ENCODE measurements at regions not wholly inside any gene's neighbourhood (a gene's known extent, or its start where the extent isn't known, plus 50 kb on each side); places are given as distances from the start of the nearest gene placed in this dataset.

DNA sequence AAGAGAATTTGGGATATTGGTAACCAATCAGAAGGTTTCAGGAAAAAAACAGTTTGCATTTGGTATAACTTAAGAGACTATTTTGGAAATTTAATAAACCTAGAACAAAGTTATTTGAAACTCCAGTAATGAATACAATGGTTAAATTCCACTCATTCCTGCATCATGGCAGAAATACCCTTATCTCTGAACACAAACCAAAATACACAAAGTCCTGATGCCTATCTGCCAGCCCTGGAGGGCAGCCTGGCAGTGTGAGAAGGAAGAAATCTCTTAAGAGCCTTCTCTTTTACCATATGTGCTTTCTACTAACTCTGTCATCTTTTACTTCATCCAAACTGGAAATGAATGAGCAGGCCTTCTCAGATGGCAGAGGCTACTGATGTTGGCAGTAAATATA, 147.1 kb upstream of the LYZL1 start:
- POLR2A ChIA-PET = interaction anchor here (1.0 kb wide), 1 partner anchor 10 kb away, joined by 5 read pairs; no protein-coding TSS in a partner anchor
- H4K20me1 ChIP-seq (replicated peaks; ENCODE audit: control insufficient read depth, insufficient read depth, low read length) = no peaks in the 10 kb centered on the region
- DNase-seq (ENCODE audit: extremely low read depth in 1 of 4, low spot score in 3 of 4) (no peak), ATAC-seq (no peak), FAIRE-seq (no peak)
- peaks cover 0 to 10% of the 10 kb centered on the region in 2 experiments; a peak in 3 of 5 replicates for H3K27me3 ChIP-seq (ENCODE audit: control insufficient read depth in 2 of 2, insufficient read depth in 2 of 2, low read length in 2 of 2)
- H3K4me2 ChIP-seq (ENCODE audit: insufficient read depth, low read length) = no peak overlapping the region
- no peak overlapping the region for H3K9ac ChIP-seq (ENCODE audit: insufficient read depth in 1 of 2, low read depth in 2 of 2, low read length in 2 of 2)
- no peaks in the 10 kb centered on the region for H3K36me3 ChIP-seq (ENCODE audit: control insufficient read depth, insufficient read depth, low read length)
- intact Hi-C loops (cut with micrococcal nuclease) = no loop called here
- no peaks in the 10 kb centered on the region for H3K9me3 ChIP-seq (replicated peaks; ENCODE audit: control insufficient read depth, insufficient read depth, low read depth, low read length)
- no peak overlapping the region for H3K27ac ChIP-seq (ENCODE audit: extremely low read depth, low read depth, low read length)
- CTCF ChIA-PET (ENCODE audit: low intra/inter-chr PET ratio) = no interaction called here
- in situ Hi-C loops (cut with MboI) = loop anchor here (25.0 kb wide), 1 partner anchor 479 kb away; no protein-coding TSS in a partner anchor
- H2AFZ ChIP-seq (ENCODE audit: low read depth, low read length) = no peak overlapping the region; the same call in 1 of the 2 replicates
- no peaks in the 10 kb centered on the region for H3K9me1 ChIP-seq (ENCODE audit: control insufficient read depth, insufficient read depth, low read length)
- H3K4me3 ChIP-seq = no peak overlapping the region
- no peak for TF ChIP-seq ELF1 (tag; IDR thresholded peaks at IDR 0.05)
- TF ChIP-seq NFE2 (IDR thresholded peaks at IDR 0.05; ENCODE audit: low read depth) = no peak
- no peak for TF ChIP-seq E2F4 (CRISPR knock-in tag; IDR thresholded peaks at IDR 0.05; ENCODE audit: low read depth)
- no peak for TF ChIP-seq ZNF354B (CRISPR knock-in tag; IDR thresholded peaks at IDR 0.05)
- TF ChIP-seq, protein P1, sequence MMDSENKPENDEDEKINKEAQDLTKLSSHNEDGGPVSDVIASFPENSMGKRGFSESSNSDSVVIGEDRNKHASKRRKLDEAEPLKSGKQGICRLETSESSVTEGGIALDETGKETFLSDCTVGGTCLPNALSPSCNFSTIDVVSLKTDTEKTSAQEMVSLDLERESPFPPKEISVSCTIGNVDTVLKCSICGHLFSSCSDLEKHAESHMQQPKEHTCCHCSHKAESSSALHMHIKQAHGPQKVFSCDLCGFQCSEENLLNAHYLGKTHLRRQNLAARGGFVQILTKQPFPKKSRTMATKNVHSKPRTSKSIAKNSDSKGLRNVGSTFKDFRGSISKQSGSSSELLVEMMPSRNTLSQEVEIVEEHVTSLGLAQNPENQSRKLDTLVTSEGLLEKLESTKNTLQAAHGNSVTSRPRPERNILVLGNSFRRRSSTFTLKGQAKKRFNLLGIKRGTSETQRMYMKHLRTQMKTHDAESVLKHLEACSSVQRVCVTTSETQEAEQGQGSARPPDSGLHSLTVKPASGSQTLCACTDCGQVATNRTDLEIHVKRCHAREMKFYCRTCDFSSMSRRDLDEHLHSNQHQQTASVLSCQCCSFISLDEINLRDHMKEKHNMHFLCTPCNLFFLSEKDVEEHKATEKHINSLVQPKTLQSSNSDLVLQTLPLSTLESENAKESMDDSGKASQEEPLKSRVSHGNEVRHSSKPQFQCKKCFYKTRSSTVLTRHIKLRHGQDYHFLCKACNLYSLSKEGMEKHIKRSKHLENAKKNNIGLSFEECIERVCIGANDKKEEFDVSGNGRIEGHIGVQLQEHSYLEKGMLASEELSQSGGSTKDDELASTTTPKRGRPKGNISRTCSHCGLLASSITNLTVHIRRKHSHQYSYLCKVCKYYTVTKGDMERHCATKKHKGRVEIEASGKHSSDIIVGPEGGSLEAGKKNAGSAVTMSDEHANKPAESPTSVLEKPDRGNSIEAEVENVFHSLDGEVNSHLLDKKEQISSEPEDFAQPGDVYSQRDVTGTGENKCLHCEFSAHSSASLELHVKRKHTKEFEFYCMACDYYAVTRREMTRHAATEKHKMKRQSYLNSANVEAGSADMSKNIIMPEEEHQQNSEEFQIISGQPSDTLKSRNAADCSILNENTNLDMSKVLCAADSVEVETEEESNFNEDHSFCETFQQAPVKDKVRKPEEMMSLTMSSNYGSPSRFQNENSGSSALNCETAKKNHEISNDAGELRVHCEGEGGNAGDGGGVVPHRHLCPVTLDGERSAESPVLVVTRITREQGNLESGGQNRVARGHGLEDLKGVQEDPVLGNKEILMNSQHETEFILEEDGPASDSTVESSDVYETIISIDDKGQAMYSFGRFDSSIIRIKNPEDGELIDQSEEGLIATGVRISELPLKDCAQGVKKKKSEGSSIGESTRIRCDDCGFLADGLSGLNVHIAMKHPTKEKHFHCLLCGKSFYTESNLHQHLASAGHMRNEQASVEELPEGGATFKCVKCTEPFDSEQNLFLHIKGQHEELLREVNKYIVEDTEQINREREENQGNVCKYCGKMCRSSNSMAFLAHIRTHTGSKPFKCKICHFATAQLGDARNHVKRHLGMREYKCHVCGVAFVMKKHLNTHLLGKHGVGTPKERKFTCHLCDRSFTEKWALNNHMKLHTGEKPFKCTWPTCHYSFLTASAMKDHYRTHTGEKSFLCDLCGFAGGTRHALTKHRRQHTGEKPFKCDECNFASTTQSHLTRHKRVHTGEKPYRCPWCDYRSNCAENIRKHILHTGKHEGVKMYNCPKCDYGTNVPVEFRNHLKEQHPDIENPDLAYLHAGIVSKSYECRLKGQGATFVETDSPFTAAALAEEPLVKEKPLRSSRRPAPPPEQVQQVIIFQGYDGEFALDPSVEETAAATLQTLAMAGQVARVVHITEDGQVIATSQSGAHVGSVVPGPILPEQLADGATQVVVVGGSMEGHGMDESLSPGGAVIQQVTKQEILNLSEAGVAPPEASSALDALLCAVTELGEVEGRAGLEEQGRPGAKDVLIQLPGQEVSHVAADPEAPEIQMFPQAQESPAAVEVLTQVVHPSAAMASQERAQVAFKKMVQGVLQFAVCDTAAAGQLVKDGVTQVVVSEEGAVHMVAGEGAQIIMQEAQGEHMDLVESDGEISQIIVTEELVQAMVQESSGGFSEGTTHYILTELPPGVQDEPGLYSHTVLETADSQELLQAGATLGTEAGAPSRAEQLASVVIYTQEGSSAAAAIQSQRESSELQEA (IDR thresholded peaks at IDR 0.05; ENCODE audit: low read depth) = no peak
- TF ChIP-seq ZNF445 (CRISPR knock-in tag; IDR thresholded peaks at IDR 0.05; ENCODE audit: low read depth) = no peak
- no peak for TF ChIP-seq ZNF408 (CRISPR knock-in tag; IDR thresholded peaks at IDR 0.05; ENCODE audit: low read depth)
- TF ChIP-seq CREB1 (IDR thresholded peaks at IDR 0.05) = no peak
- no peak for TF ChIP-seq CREB1 (CRISPR knock-in tag; IDR thresholded peaks at IDR 0.05)
- no peak for TF ChIP-seq MXD1 (CRISPR knock-in tag; IDR thresholded peaks at IDR 0.05; ENCODE audit: borderline replicate concordance, poor library complexity, severe bottlenecking)
- no peak for TF ChIP-seq ZNF707 (CRISPR knock-in tag; conservative IDR thresholded peaks at IDR 0.05)
- TF ChIP-seq TEAD2 (tag; IDR thresholded peaks at IDR 0.05) = no peak
- BruUV-seq (replicated peaks) = no TSS peak
- H3K4me1 ChIP-seq (replicated peaks in 1 of 2; ENCODE audit: control insufficient read depth in 2 of 2, insufficient read depth in 2 of 2, low read length in 2 of 2) = peaks cover 0 to 8% of the 10 kb centered on the region in 2 experiments; a peak in 3 of 5 replicates
- no peaks in the 10 kb centered on the region for H3K79me2 ChIP-seq (ENCODE audit: control insufficient read depth, insufficient read depth, low read length)
